Psoas muscle (tissue), 7 donors: ENCODE measurements at regions not wholly inside any gene's neighbourhood (a gene's known extent, or its start where the extent isn't known, plus 50 kb on each side); places are given as distances from the start of the nearest gene placed in this dataset.

Experiments used
- ATAC-seq, 4 donors: fragments of 200-7000 bp; cut with Tn5 transposase; one replicate each; pipeline ENCODE4 v1.9.1; 2020; ENCODE audit warnings: moderate library complexity in 3 of 4, mild to moderate bottlenecking in 2 of 4
- DNase-seq, 2 donors: peaks; one replicate each; pipeline ENCODE4 v3.0.0-alpha.2; 2020
- H3K27ac ChIP-seq: fragments of 200-600 bp; one replicate; pipeline ENCODE4 v1.8.0; 2022
- H3K27me3 ChIP-seq, 3 donors: fragments of 200-600 bp in 1 of 3; one replicate each; pipeline versions ENCODE4 v1.6.1 to v1.8.0; 2013 to 2022; ENCODE audit warnings: low read length in 2 of 3, mild to moderate bottlenecking in 2 of 3, moderate library complexity in 1 of 3; ENCODE audit not compliant: insufficient read depth in 3 of 3
- H3K36me3 ChIP-seq, 2 donors: fragments of 200-600 bp in 1 of 2; one replicate each; pipeline versions ENCODE4 v1.6.1 to v1.8.0; 2013 to 2022; ENCODE audit warnings: low read depth in 1 of 2, mild to moderate bottlenecking in 1 of 2, moderate library complexity in 1 of 2; ENCODE audit not compliant: insufficient read depth in 1 of 2
- H3K4me1 ChIP-seq: fragments of 200-600 bp; one replicate; pipeline ENCODE4 v1.8.0; 2022
- H3K4me3 ChIP-seq: fragments of 200-600 bp; one replicate; pipeline ENCODE4 v1.8.0; 2022; ENCODE audit warnings: mild to moderate bottlenecking
- H3K9me3 ChIP-seq: fragments of 200-600 bp; one replicate; pipeline ENCODE4 v1.8.0; 2022
- CTCF ChIP-seq: fragments of 200-600 bp; IDR thresholded peaks from one replicate; pipeline ENCODE4 v1.8.0; 2022; ENCODE audit warnings: antibody characterized with exemption
- WGBS, 3 donors: extraction: QIAGEN DNeasy Blood & Tissue Kit; methylation state at CpG; one replicate each; pipeline versions ENCODE4 v1.1.6 to v1.1.7; 2013; 5-methylcytosine and 5-hydroxymethylcytosine counted together
- intact Hi-C, 2 donors: fragments of 100-400 bp; cut with DNase I; formaldehyde crosslinking; loops; one replicate each; pipeline versions ENCODE4 v1.11.0 to v1.14.2; 2022
- donor health status: healthy with polysubstance abuse.
- donor health status: DM: no; HTN: no; CAD: no; lungs with moderate emphysema.
- donor health status: Bipolar disorder and iron deficiency.
- donor health status: healthy.
- donor health status: DM: yes; HTN: yes; CAD: no.
- donor health status: DM: no; HTN: no; CAD: no.
- donor health status: DM: yes; HTN: yes; CAD: no.

- Histone ChIP-seq H3K4me1 (peaks cover 48% of the 10 kb centered on the region), H3K27me3 (no peaks in the 10 kb centered on the region), H3K36me3 (no peaks in the 10 kb centered on the region), H3K27ac (peak overlapping the region; percentile 83), H3K9me3 (no peaks in the 10 kb centered on the region), H3K4me3 (no peak overlapping the region)
- no peak for ATAC-seq
- intact Hi-C loops = no loop called here
- no peak for DNase-seq
- TF ChIP-seq CTCF = no peak
- WGBS, 3 donors = 31 to 50% (median 35%) methylated on average over 2 of the region's 2 CpGs
These were observed 177.9 kb upstream of the NUDT4 start for GRCh38 chr12:93199831-93200236.

DNA sequence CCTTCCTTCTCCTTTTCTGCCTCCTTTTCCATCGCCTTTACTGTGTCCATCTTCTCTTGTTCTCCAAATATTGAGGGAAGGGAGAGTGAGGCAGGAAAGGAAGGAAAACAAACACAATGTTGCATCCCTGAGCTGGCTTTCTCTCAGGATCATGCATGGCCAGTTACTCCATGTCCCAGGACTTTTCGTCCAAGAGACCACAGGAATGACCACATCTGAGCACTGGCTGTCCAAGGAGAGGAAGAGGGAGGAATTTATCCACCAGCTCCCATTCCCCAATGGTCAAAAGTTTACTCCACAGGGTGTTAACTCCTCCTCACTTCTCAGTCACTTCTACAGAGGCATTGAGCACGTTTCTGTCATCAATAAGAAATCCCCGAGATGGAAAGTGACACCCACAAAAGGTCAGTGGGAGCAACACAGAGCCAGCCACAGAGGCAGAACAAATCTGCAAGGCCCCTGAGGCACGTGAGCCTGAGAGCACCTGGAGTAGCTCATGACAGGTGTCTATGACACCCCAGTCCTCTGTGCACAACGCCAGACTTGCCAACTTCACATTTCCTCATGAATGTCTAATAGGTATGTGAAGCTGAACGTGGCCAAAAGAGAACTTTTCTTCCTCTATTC is 177.3 kb upstream of the NUDT4 start:
- H3K4me3 ChIP-seq = no peak overlapping the region
- WGBS, 3 donors = 56 to 84% (median 66%) methylated on average over 7 of the region's 7 CpGs
- H3K9me3 ChIP-seq = no peaks in the 10 kb centered on the region
- intact Hi-C loops = no loop called here
- no peak for DNase-seq
- H3K4me1 ChIP-seq = peaks cover 43% of the 10 kb centered on the region
- H3K27ac ChIP-seq = peak overlapping the region; percentile 51
- ATAC-seq = peak in 3 of 4 donors; percentile 16 to 45 (median 17)
- no peaks in the 10 kb centered on the region for H3K36me3 ChIP-seq
- no peaks in the 10 kb centered on the region for H3K27me3 ChIP-seq
- no peak for TF ChIP-seq CTCF

GRCh38 chr12:93201990-93202389 is 175.7 kb upstream of the NUDT4 start:
- H3K4me1 ChIP-seq = peaks cover 35% of the 10 kb centered on the region
- H3K4me3 ChIP-seq = no peak overlapping the region
- H3K9me3 ChIP-seq = no peaks in the 10 kb centered on the region
- intact Hi-C loops = no loop called here
- no peaks in the 10 kb centered on the region for H3K36me3 ChIP-seq
- TF ChIP-seq CTCF = no peak
- H3K27me3 ChIP-seq = no peaks in the 10 kb centered on the region
- 69 to 78% (median 70%) methylated on average over 6 of the region's 6 CpGs for WGBS, 3 donors
- DNase-seq = no peak
- ATAC-seq = peak in 3 of 4 donors; percentile 38 to 56 (median 50)
- H3K27ac ChIP-seq = no peak overlapping the region

DNA sequence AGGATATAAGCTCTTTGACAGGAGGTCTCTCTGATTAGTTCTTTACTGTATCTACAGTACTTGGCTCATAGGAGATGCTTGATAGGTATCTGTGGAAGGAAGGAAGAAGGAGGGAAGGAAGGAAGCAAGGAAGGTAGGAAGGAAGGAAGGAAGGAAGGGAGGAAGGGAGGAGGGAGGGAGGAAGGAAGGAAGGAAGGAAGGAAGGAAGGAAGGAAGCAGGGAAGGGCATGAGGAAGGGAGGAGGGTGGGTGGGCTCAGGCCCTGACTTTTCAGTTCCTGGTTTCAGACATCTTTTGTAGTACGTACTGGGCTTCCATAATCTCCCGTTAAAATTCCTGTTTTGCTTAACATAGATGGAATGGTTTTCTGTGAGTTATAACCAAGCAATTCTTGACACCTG is 175.0 kb upstream of the NUDT4 start:
- Histone ChIP-seq H3K36me3 (no peaks in the 10 kb centered on the region), H3K4me1 (peaks cover 28% of the 10 kb centered on the region), H3K27ac (no peak overlapping the region), H3K4me3 (no peak overlapping the region), H3K9me3 (no peaks in the 10 kb centered on the region), H3K27me3 (no peaks in the 10 kb centered on the region)
- intact Hi-C loops = no loop called here
- DNase-seq = no peak
- 74 to 81% (median 76%) methylated on average over 2 of the region's 2 CpGs for WGBS, 3 donors
- ATAC-seq = no peak
- TF ChIP-seq CTCF = no peak

DNA sequence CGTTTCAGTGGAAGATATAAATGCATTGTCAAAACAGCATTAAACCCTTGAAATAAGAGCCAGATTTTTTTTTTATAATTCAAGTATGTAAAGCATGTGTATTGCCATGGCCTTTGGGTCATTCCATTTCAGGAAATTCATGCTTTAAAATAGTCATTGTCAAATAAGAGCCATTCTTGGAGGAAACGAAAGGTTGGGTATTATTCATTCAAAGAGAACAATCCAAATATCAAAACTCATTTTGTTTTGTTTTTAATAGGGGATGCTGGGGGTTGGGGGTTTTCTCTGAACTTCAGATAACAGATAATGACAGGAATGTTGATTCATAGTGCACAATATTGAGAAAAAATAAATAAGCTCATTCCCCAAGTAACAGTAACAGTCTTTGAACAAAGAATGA is 174.4 kb upstream of the NUDT4 start:
- Histone ChIP-seq H3K27me3 (no peaks in the 10 kb centered on the region), H3K4me1 (peaks cover 25% of the 10 kb centered on the region), H3K27ac (no peak overlapping the region), H3K36me3 (no peaks in the 10 kb centered on the region), H3K9me3 (no peaks in the 10 kb centered on the region), H3K4me3 (no peak overlapping the region)
- intact Hi-C loops = no loop called here
- DNase-seq (no peak), ATAC-seq (no peak)
- WGBS, 3 donors = 68 to 79% (median 74%) methylated on average over 2 of the region's 2 CpGs
- no peak for TF ChIP-seq CTCF
